A673 (cell line): ENCODE measurements at regions not wholly inside any gene's neighbourhood (a gene's known extent, or its start where the extent isn't known, plus 50 kb on each side); places are given as distances from the start of the nearest gene placed in this dataset.

ENCODE experiments used
- CTCF ChIP-seq: fragments of 300-800, 200-600 bp; sonication (generic); conservative IDR thresholded peaks from 2 replicates; pipeline ENCODE4 v1.5.1; 2017; ENCODE audit warnings: low read depth, mild to moderate bottlenecking, antibody characterized with exemption, low read length, moderate library complexity, mixed read lengths
- EZH2 ChIP-seq: fragments of 200-600 bp; sonication (generic); IDR thresholded peaks from 2 replicates; pipeline ENCODE4 v1.6.1; 2017; ENCODE audit warnings: borderline replicate concordance, low read depth, mild to moderate bottlenecking, mixed read lengths, antibody characterized with exemption, low read length; ENCODE audit not compliant: poor library complexity, severe bottlenecking

- TF ChIP-seq CTCF (no peak), EZH2 (no peak)
Measured at GRCh38 chr20:53833333-53834061, 236.9 kb downstream of the BCAS1 start.
